PFSK-1 (cell line): ENCODE measurements at regions not wholly inside any gene's neighbourhood (a gene's known extent, or its start where the extent isn't known, plus 50 kb on each side); places are given as distances from the start of the nearest gene placed in this dataset.

Experiments
- FOXP2 ChIP-seq: optimal IDR thresholded peaks from 2 replicates; pipeline ENCODE3; 2011; ENCODE audit warnings: borderline replicate concordance, control low read depth, inconsistent platforms; ENCODE audit not compliant: insufficient read depth; ENCODE audit errors: extremely low read length, extremely low read depth
- POLR2AphosphoS5 ChIP-seq: IDR thresholded peaks from 2 replicates; pipeline ENCODE4 v1.6.1; 2012; ENCODE audit warnings: low read depth, mild to moderate bottlenecking, control low read depth, low read length, moderate library complexity
- REST ChIP-seq, 2 experiments: IDR thresholded peaks; 2 replicates each; pipeline versions ENCODE4 v1.6.1 to v1.8.0; 2011 to 2012; ENCODE audit warnings: low read depth in 2 of 2, low read length in 2 of 2, control low read depth in 1 of 2, inconsistent platforms in 1 of 2, mild to moderate bottlenecking in 1 of 2, moderate library complexity in 1 of 2; ENCODE audit not compliant: insufficient read depth in 1 of 2
- SIN3A ChIP-seq: IDR thresholded peaks from 2 replicates; pipeline ENCODE4 v1.6.1; 2012; ENCODE audit warnings: mild to moderate bottlenecking, low read length, moderate library complexity, borderline replicate concordance; ENCODE audit not compliant: insufficient read depth
- TAF1 ChIP-seq: IDR thresholded peaks from 2 replicates; pipeline ENCODE4 v1.6.1; 2012; ENCODE audit warnings: low read length, control low read depth, borderline replicate concordance; ENCODE audit not compliant: insufficient read depth

DNA sequence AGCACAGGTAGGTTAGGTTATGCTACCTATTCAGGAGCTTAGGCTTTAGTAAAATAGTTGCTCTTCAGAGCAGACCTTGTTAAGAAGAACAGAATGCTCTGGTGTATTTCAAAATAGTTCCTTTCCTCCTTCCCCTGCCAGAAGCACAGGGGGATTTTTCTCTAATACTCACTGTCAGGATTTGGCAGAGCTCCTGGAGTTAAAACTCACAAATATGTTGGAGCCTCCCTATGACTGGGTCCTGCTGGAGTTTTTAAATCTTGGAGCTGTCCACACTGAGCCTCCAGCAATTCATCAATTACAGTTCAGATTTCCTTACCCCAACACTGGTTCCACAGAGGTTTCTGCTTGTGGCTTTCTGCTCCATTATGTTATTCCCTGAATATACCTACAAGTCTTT lies 1233.8 kb upstream of the WWC1 start:
- TF ChIP-seq REST (IDR thresholded peaks at IDR 0.05; ENCODE audit: insufficient read depth in 1 of 2, low read depth in 2 of 2, low read length in 2 of 2) (no peak), TAF1 (no peak), POLR2AphosphoS5 (no peak), SIN3A (no peak), FOXP2 (no peak)

DNA sequence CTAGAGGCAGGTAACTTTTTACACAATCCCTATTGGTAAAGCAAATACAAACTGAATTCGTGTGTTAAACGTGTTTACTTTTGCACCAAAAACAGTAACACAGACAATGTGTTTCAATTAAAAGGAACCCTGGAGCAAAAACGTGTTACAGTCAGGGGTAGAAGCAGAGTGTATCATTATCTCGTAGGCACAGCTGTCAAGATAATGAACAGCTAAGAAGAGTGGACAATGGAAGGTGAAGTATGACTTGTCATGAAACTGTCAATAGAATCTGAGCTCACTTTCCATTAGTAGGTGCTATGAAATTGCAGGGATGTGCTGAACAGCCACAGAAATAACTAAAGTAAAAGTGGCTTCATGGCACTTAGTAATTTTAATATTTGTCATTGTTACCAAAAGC lies 1229.8 kb upstream of the WWC1 start:
- TF ChIP-seq FOXP2: no peak
- TF ChIP-seq POLR2AphosphoS5: no peak
- TF ChIP-seq SIN3A: no peak
- no peak for TF ChIP-seq REST (IDR thresholded peaks at IDR 0.05; ENCODE audit: insufficient read depth in 1 of 2, low read depth in 2 of 2, low read length in 2 of 2)
- TF ChIP-seq TAF1: no peak

DNA sequence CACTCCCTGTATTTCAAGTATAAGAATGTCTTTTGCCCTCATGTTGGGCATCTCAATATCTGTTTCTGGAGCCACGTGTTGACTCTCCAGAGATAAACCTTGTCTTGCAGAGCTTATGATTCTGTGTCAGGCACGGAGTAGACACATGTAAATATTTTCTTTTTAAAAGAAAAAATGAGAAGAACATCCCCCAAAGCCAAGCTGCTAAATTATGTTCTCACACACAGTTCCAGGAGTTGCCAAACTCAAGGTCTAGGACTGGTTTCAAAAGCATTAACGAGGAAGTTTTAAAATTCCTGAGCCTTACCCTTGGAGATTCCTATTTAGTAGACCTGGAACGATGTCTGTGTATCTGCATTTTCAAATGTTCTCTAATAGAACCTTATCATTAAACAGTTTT lies 1228.3 kb upstream of the WWC1 start:
- TF ChIP-seq POLR2AphosphoS5 (no peak), REST (IDR thresholded peaks at IDR 0.05; ENCODE audit: insufficient read depth in 1 of 2, low read depth in 2 of 2, low read length in 2 of 2) (no peak), SIN3A (no peak), FOXP2 (no peak), TAF1 (no peak)

- TF ChIP-seq REST (IDR thresholded peaks at IDR 0.05; ENCODE audit: insufficient read depth in 1 of 2, low read depth in 2 of 2, low read length in 2 of 2): no peak
- TF ChIP-seq POLR2AphosphoS5: no peak
- no peak for TF ChIP-seq SIN3A
- TF ChIP-seq FOXP2: no peak
- no peak for TF ChIP-seq TAF1
These were observed 1227.7 kb upstream of the WWC1 start for GRCh38 chr5:167063788-167064187.

DNA sequence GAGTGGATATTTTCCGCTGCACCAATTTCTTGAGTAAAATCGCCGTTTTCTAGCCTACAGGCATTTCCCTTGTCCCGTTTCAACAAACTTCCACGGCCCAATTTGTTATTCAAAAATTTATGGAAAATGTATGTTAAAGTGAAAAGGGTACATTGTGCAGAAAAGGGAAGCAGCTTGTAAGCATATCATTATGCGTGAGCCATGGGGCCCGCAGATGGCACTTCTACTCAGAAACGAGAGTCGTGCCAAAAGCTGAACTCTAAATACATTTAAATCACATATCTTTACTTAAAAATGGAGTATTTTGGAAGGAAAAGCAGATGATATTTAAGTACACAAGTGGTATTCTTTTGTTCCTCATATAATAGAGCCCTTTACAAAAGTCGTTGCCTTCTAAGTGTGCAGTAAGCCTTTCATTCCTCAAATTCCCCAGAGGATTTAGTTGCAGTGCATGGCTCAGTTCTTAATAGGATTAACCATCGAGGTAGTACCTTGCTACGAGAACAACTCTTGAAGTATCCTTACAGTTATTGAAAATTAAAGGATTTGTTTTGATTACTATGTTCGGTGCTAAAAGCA lies 1227.2 kb upstream of the WWC1 start:
- TF ChIP-seq REST (IDR thresholded peaks at IDR 0.05; ENCODE audit: insufficient read depth in 1 of 2, low read depth in 2 of 2, low read length in 2 of 2) (no peak), SIN3A (no peak), POLR2AphosphoS5 (no peak)
